ENCODE measurements at regions not wholly inside any gene's neighbourhood (a gene's known extent, or its start where the extent isn't known, plus 50 kb on each side); places are given as distances from the start of the nearest gene placed in this dataset.

GRCh38 chr3:76972624-76973296 is 67.1 kb upstream of the ROBO2 start:
- Histone ChIP-seq H3K4me1 (ENCODE audit: control insufficient read depth, insufficient read depth, low read length) (no peaks in the 10 kb centered on the region), H3K27me3 (replicated peaks in 1 of 2; ENCODE audit: control insufficient read depth in 2 of 2, insufficient read depth in 2 of 2, low read length in 1 of 2) (no peaks in the 10 kb centered on the region), H3K79me2 (ENCODE audit: control insufficient read depth, insufficient read depth, low read length) (no peaks in the 10 kb centered on the region), H3K4me2 (ENCODE audit: control insufficient read depth, insufficient read depth) (no peak overlapping the region), H3K9me3 (replicated peaks; ENCODE audit: control insufficient read depth, insufficient read depth, low read length) (no peaks in the 10 kb centered on the region), H3K36me3 (ENCODE audit: control insufficient read depth in 2 of 2, insufficient read depth in 2 of 2, low read length in 1 of 2) (no peaks in the 10 kb centered on the region), H4K20me1 (ENCODE audit: control insufficient read depth, insufficient read depth) (no peaks in the 10 kb centered on the region), H3K9ac (ENCODE audit: control insufficient read depth, insufficient read depth, low read length) (no peak overlapping the region), H2AFZ (ENCODE audit: control insufficient read depth, low read depth, low read length) (no peak overlapping the region), H3K27ac (ENCODE audit: control insufficient read depth, insufficient read depth) (no peak overlapping the region), H3K4me3 (no peak overlapping the region)
- in situ Hi-C loops (cut with MboI), result no loop called here
- SMC1A ChIA-PET (ENCODE audit: uncharacterized antibody, unreplicated experiment), result interaction anchor here (0.7 to 0.8 kb wide), 2 partner anchors 14 to 15 kb away, joined by 3 read pairs; no protein-coding TSS in a partner anchor
- 3% methylated on average over 4 of the region's 4 CpGs for WGBS (ENCODE audit: insufficient coverage, insufficient replicate concordance, low lambda C conversion rate, missing lambda C conversion rate)
- no peak for TF ChIP-seq RB1 (IDR thresholded peaks at IDR 0.05; ENCODE audit: borderline replicate concordance)
- TF ChIP-seq NRF1 (conservative IDR thresholded peaks at IDR 0.05; ENCODE audit: low read depth, low read length), result no peak
- TF ChIP-seq HCFC1 (IDR thresholded peaks at IDR 0.05; ENCODE audit: low read length), result no peak
- TF ChIP-seq RUNX3 (IDR thresholded peaks at IDR 0.05; ENCODE audit: low read length), result no peak
- TF ChIP-seq STAT1 (conservative IDR thresholded peaks at IDR 0.05), result no peak
- TF ChIP-seq GABPA (IDR thresholded peaks at IDR 0.05; ENCODE audit: low read depth), result no peak
- no peak for TF ChIP-seq RAD21 (IDR thresholded peaks at IDR 0.05; ENCODE audit: insufficient read depth, low read depth, low read length)
- no peak for TF ChIP-seq FOXM1 (IDR thresholded peaks at IDR 0.05; ENCODE audit: low read depth, low read length)
- TF ChIP-seq BCL3 (IDR thresholded peaks at IDR 0.05; ENCODE audit: borderline replicate concordance, insufficient read depth, low read depth, low read length, poor library complexity, severe bottlenecking), result no peak
- no peak for TF ChIP-seq SIX5 (IDR thresholded peaks at IDR 0.05; ENCODE audit: low read depth, low read length, severe bottlenecking)
- TF ChIP-seq CBFB (IDR thresholded peaks at IDR 0.05; ENCODE audit: low read depth), result no peak
- TF ChIP-seq ZNF622 (IDR thresholded peaks at IDR 0.05), result no peak
- TF ChIP-seq CHD4 (IDR thresholded peaks at IDR 0.05), result no peak
- TF ChIP-seq E2F8 (IDR thresholded peaks at IDR 0.05; ENCODE audit: low read depth, partially characterized antibody), result no peak
- TF ChIP-seq EP300 (IDR thresholded peaks at IDR 0.05; ENCODE audit: borderline replicate concordance in 1 of 2, control insufficient read depth in 1 of 2, low read depth in 2 of 2, low read length in 2 of 2), result no peak
- TF ChIP-seq MXI1 (IDR thresholded peaks at IDR 0.05; ENCODE audit: low read depth, low read length), result no peak
- TF ChIP-seq KAT2A (conservative IDR thresholded peaks at IDR 0.05; ENCODE audit: control insufficient read depth, low read depth, low read length), result no peak
- CTCF ChIA-PET, result no interaction called here
- RAD21 ChIA-PET (ENCODE audit: unreplicated experiment), result no interaction called here
- no peak for DNase-seq (ENCODE audit: low read depth, low spot score)
- intact Hi-C loops (cut with micrococcal nuclease; ENCODE audit: unreplicated experiment), result no loop called here
- BruUV-seq (replicated peaks), result no TSS peak
- no peak for ATAC-seq
- POLR2A ChIA-PET, result no interaction called here
- FAIRE-seq, result no peak
